Liver (tissue), 8 donors: ENCODE measurements at regions not wholly inside any gene's neighbourhood (a gene's known extent, or its start where the extent isn't known, plus 50 kb on each side); places are given as distances from the start of the nearest gene placed in this dataset.

Experiments
- DNase-seq: peaks from one replicate; pipeline ENCODE4 v3.0.0-alpha.2; 2017; ENCODE audit warnings: low spot score
- H3K27ac ChIP-seq, 2 donors: one replicate each; pipeline ENCODE4 v1.7.0; 2013; ENCODE audit warnings: inconsistent platforms in 2 of 2, low read length in 2 of 2, control low read depth in 1 of 2, low read depth in 1 of 2, mild to moderate bottlenecking in 1 of 2
- H3K27me3 ChIP-seq, 4 donors: one replicate each; pipeline versions ENCODE4 v1.6.1 to v1.7.0; 2013; ENCODE audit warnings: low read length in 3 of 4, inconsistent platforms in 1 of 4, mild to moderate bottlenecking in 1 of 4, moderate library complexity in 1 of 4; ENCODE audit not compliant: control insufficient read depth in 4 of 4, insufficient read depth in 4 of 4
- H3K36me3 ChIP-seq, 4 donors: one replicate each; pipeline versions ENCODE4 v1.6.1 to v1.7.0; 2013; ENCODE audit warnings: low read length in 3 of 4, mild to moderate bottlenecking in 3 of 4, low read depth in 1 of 4, moderate library complexity in 1 of 4; ENCODE audit not compliant: control insufficient read depth in 4 of 4, insufficient read depth in 3 of 4
- H3K4me1 ChIP-seq, 4 donors: one replicate each; pipeline versions ENCODE4 v1.6.1 to v1.7.0; 2013; ENCODE audit warnings: low read length in 3 of 4, mild to moderate bottlenecking in 3 of 4, moderate library complexity in 1 of 4; ENCODE audit not compliant: control insufficient read depth in 4 of 4, insufficient read depth in 4 of 4
- H3K4me3 ChIP-seq, 3 donors: one replicate each; pipeline versions ENCODE4 v1.6.1 to v1.7.0; 2013; ENCODE audit warnings: low read length in 3 of 3, control low read depth in 1 of 3, low read depth in 1 of 3, mild to moderate bottlenecking in 1 of 3
- H3K9ac ChIP-seq, 2 donors: one replicate each; pipeline ENCODE4 v1.7.0; 2013; ENCODE audit warnings: low read length in 2 of 2, mild to moderate bottlenecking in 2 of 2, moderate library complexity in 2 of 2, control low read depth in 1 of 2, low read depth in 1 of 2
- H3K9me3 ChIP-seq, 4 donors: one replicate each; pipeline versions ENCODE4 v1.6.1 to v1.7.0; 2013; ENCODE audit warnings: low read length in 3 of 4; ENCODE audit not compliant: control insufficient read depth in 4 of 4
- FOXA1 ChIP-seq: IDR thresholded peaks from 2 replicates; pipeline ENCODE4 v1.6.1; 2016; ENCODE audit warnings: antibody characterized with exemption
- GABPA ChIP-seq, 2 donors: IDR thresholded peaks in 1 of 2; conservative IDR thresholded peaks in 1 of 2; 2 replicates each; pipeline ENCODE4 v1.6.1; 2016; ENCODE audit warnings: antibody characterized with exemption in 2 of 2, mild to moderate bottlenecking in 1 of 2, moderate library complexity in 1 of 2
- HNF4A ChIP-seq, 2 donors: conservative IDR thresholded peaks; 2 replicates each; pipeline ENCODE4 v1.6.1; 2016; ENCODE audit warnings: antibody characterized with exemption in 2 of 2, mild to moderate bottlenecking in 2 of 2
- JUND ChIP-seq, 2 donors: IDR thresholded peaks; 2 replicates each; pipeline ENCODE4 v1.6.1; 2016; ENCODE audit warnings: antibody characterized with exemption in 2 of 2
- NR2F2 ChIP-seq: IDR thresholded peaks from 2 replicates; pipeline ENCODE4 v1.6.1; 2016; ENCODE audit warnings: antibody characterized with exemption
- TAF1 ChIP-seq: conservative IDR thresholded peaks from 2 replicates; pipeline ENCODE4 v1.6.1; 2016; ENCODE audit warnings: antibody characterized with exemption, mild to moderate bottlenecking
- YY1 ChIP-seq: IDR thresholded peaks from 2 replicates; pipeline ENCODE4 v1.6.1; 2016; ENCODE audit warnings: antibody characterized with exemption, mild to moderate bottlenecking
- WGBS: extraction: QIAGEN DNeasy Blood & Tissue Kit; methylation state at CpG from one replicate; pipeline ENCODE4 v1.1.7; 2013; 5-methylcytosine and 5-hydroxymethylcytosine counted together
- TF ChIP-seq, protein P1 (sequence below): fragments of 150-350 bp; IDR thresholded peaks from 2 replicates; pipeline ENCODE4 v1.5.1; 2017; ENCODE audit warnings: improper control_type of control experiment, low read depth, low read length; ENCODE audit not compliant: missing input control
- TF ChIP-seq, protein P2 (sequence below): IDR thresholded peaks from 2 replicates; pipeline ENCODE4 v1.6.1; 2016; ENCODE audit warnings: antibody characterized with exemption, mild to moderate bottlenecking
- TF ChIP-seq, protein P3 (sequence below): IDR thresholded peaks from 2 replicates; pipeline ENCODE4 v1.6.1; 2016; ENCODE audit warnings: antibody characterized with exemption
- donor health status: healthy.
- donor health status: healthy.
- donor health status: healthy.
- donor health status: healthy.
- donor health status: healthy.

DNA sequence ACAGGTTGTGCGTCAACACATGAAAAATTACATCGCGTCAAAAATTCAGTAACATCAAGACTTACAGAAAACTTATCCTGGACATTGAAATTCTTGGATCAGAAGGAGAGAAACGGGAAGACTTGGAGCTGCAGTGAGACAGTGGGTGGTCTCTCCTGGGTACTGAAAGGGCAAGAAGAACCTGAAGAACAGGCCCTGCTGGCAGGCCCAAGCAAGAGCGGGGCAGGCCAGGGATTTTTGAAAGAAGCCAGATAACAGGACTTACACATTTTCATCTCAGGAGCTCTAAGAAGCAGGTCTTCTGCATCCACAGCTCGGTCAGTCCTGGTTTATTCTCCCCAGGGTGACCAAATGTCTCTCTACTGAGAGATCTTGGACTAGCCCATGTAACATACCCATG is 466.5 kb upstream of the SOX5 start:
- DNase-seq, result no peak
- TF ChIP-seq NR2F2, result no peak
- TF ChIP-seq YY1, result no peak
- TF ChIP-seq TAF1, result no peak
- TF ChIP-seq FOXA1, result no peak
- H3K9ac ChIP-seq, result no peak overlapping the region
- no peak overlapping the region for H3K27ac ChIP-seq
- H3K27me3 ChIP-seq, result no peaks in the 10 kb centered on the region
- WGBS, result 96% methylated on average over 6 of the region's 6 CpGs
- H3K4me3 ChIP-seq, result no peak overlapping the region
- H3K4me1 ChIP-seq, result no peaks in the 10 kb centered on the region
- no peaks in the 10 kb centered on the region for H3K9me3 ChIP-seq
- H3K36me3 ChIP-seq, result no peaks in the 10 kb centered on the region

DNA sequence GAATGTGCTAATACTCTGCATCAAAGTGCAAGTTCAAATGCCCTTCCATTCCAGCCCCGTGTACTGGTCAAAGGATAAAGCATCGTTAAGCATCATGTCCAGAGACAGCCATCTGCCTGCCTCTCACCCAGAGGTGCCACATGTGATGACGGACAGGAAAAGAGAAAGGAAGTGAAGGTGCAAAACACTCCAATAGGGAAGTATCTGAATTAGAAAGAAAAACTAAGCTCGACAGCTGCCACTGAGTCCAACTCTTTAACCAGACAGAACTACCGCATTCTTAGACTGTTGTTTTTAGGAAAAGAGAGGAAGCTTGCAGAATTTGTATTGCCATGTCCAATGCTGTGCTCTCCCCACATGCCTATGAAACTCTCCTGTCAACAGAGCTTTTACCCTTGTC is 465.0 kb upstream of the SOX5 start:
- H3K9me3 ChIP-seq, result no peaks in the 10 kb centered on the region
- DNase-seq, result peak; percentile 46
- H3K27ac ChIP-seq, result no peak overlapping the region
- H3K27me3 ChIP-seq, result no peaks in the 10 kb centered on the region
- H3K4me3 ChIP-seq, result no peak overlapping the region
- WGBS, result 55% methylated on average over 5 of the region's 5 CpGs
- H3K9ac ChIP-seq, result no peak overlapping the region
- TF ChIP-seq GABPA (IDR thresholded peaks at IDR 0.05 in 1 of 2, conservative IDR thresholded peaks at IDR 0.05 in 1 of 2), result no peak
- TF ChIP-seq HNF4A (conservative IDR thresholded peaks at IDR 0.05), result peak; percentile 26 to 49
- H3K4me1 ChIP-seq, result no peaks in the 10 kb centered on the region
- no peaks in the 10 kb centered on the region for H3K36me3 ChIP-seq

DNA sequence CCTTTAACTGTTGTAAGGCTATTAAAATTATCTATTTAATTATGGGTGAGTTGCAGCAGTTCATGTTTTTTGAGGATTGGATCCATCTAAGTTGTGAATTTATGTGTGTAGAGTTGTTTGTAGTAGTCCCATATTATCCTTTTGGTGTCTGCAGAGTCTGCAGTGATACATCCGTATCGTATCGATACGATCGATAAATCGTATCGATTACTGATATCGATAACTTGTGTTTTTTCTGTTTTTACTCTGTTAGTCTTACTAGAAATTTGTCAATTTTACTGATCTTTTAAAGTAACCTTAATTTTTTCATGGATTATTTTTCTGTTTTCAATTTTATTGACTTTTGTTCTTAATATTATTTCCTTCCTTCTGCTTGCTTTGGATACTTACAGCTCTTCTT is 462.5 kb upstream of the SOX5 start:
- no peak for DNase-seq
- Histone ChIP-seq H3K9me3 (no peaks in the 10 kb centered on the region), H3K4me3 (no peak overlapping the region), H3K27ac (no peak overlapping the region), H3K4me1 (no peaks in the 10 kb centered on the region), H3K36me3 (no peaks in the 10 kb centered on the region), H3K27me3 (no peaks in the 10 kb centered on the region), H3K9ac (no peak overlapping the region)
- no peak for TF ChIP-seq JUND (IDR thresholded peaks at IDR 0.05)
- WGBS, result 98% methylated on average over 8 of the region's 8 CpGs

DNA sequence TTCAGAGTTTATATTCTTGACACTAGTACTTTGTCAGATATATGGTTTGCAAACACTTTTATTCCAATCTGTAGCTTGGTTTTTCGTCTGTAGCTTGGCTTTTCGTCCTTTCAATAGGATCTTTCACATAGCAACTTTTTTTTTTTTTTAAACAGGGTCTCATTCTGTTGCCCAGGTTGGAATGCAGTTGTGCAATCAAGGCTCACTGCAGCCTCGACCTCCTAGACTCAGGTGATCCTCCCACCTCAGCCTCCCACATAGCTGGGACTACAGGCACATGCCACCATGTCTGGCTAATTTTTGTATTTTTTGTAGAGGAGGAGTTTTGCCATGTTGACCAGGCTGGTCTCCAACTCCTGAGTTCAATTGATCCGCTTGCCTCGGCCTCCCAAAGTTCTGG is 460.4 kb upstream of the SOX5 start:
- H3K9ac ChIP-seq, result no peak overlapping the region
- WGBS, result 89% methylated on average over 5 of the region's 5 CpGs

More for the DNA sequence above, 460.4 kb upstream of the SOX5 start:
- Histone ChIP-seq H3K27me3 (no peaks in the 10 kb centered on the region), H3K4me3 (no peak overlapping the region), H3K9me3 (no peaks in the 10 kb centered on the region), H3K4me1 (no peaks in the 10 kb centered on the region), H3K36me3 (no peaks in the 10 kb centered on the region), H3K27ac (no peak overlapping the region)
- DNase-seq, result no peak
- TF ChIP-seq, protein P1, sequence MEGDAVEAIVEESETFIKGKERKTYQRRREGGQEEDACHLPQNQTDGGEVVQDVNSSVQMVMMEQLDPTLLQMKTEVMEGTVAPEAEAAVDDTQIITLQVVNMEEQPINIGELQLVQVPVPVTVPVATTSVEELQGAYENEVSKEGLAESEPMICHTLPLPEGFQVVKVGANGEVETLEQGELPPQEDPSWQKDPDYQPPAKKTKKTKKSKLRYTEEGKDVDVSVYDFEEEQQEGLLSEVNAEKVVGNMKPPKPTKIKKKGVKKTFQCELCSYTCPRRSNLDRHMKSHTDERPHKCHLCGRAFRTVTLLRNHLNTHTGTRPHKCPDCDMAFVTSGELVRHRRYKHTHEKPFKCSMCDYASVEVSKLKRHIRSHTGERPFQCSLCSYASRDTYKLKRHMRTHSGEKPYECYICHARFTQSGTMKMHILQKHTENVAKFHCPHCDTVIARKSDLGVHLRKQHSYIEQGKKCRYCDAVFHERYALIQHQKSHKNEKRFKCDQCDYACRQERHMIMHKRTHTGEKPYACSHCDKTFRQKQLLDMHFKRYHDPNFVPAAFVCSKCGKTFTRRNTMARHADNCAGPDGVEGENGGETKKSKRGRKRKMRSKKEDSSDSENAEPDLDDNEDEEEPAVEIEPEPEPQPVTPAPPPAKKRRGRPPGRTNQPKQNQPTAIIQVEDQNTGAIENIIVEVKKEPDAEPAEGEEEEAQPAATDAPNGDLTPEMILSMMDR, result no peak
- TF ChIP-seq, protein P2, sequence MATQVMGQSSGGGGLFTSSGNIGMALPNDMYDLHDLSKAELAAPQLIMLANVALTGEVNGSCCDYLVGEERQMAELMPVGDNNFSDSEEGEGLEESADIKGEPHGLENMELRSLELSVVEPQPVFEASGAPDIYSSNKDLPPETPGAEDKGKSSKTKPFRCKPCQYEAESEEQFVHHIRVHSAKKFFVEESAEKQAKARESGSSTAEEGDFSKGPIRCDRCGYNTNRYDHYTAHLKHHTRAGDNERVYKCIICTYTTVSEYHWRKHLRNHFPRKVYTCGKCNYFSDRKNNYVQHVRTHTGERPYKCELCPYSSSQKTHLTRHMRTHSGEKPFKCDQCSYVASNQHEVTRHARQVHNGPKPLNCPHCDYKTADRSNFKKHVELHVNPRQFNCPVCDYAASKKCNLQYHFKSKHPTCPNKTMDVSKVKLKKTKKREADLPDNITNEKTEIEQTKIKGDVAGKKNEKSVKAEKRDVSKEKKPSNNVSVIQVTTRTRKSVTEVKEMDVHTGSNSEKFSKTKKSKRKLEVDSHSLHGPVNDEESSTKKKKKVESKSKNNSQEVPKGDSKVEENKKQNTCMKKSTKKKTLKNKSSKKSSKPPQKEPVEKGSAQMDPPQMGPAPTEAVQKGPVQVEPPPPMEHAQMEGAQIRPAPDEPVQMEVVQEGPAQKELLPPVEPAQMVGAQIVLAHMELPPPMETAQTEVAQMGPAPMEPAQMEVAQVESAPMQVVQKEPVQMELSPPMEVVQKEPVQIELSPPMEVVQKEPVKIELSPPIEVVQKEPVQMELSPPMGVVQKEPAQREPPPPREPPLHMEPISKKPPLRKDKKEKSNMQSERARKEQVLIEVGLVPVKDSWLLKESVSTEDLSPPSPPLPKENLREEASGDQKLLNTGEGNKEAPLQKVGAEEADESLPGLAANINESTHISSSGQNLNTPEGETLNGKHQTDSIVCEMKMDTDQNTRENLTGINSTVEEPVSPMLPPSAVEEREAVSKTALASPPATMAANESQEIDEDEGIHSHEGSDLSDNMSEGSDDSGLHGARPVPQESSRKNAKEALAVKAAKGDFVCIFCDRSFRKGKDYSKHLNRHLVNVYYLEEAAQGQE, result no peak
- TF ChIP-seq, protein P3, sequence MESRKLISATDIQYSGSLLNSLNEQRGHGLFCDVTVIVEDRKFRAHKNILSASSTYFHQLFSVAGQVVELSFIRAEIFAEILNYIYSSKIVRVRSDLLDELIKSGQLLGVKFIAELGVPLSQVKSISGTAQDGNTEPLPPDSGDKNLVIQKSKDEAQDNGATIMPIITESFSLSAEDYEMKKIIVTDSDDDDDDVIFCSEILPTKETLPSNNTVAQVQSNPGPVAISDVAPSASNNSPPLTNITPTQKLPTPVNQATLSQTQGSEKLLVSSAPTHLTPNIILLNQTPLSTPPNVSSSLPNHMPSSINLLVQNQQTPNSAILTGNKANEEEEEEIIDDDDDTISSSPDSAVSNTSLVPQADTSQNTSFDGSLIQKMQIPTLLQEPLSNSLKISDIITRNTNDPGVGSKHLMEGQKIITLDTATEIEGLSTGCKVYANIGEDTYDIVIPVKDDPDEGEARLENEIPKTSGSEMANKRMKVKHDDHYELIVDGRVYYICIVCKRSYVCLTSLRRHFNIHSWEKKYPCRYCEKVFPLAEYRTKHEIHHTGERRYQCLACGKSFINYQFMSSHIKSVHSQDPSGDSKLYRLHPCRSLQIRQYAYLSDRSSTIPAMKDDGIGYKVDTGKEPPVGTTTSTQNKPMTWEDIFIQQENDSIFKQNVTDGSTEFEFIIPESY, result no peak
